Esophagus muscularis mucosa (tissue), 4 donors: ENCODE measurements at regions not wholly inside any gene's neighbourhood (a gene's known extent, or its start where the extent isn't known, plus 50 kb on each side); places are given as distances from the start of the nearest gene placed in this dataset.

Experiments used
- DNase-seq: peaks from one replicate; pipeline ENCODE4 v3.0.0-alpha.2; 2017; ENCODE audit errors: extremely low spot score
- H3K27ac ChIP-seq, 4 donors: fragments of 200-600 bp; sonication (generic); replicated peaks in 1 of 4; 1 replicate in 3 of 4; 2 replicates in 1 of 4; pipeline ENCODE4 v1.5.1; 2016 to 2019; ENCODE audit warnings: mild to moderate bottlenecking in 1 of 4
- H3K27me3 ChIP-seq, 4 donors: fragments of 200-600 bp; sonication (generic); one replicate each; pipeline versions ENCODE4 v1.5.1 to v1.6.0; 2016 to 2019
- H3K36me3 ChIP-seq, 4 donors: fragments of 200-600 bp; sonication (generic); one replicate each; pipeline ENCODE4 v1.5.1; 2016 to 2019
- H3K4me1 ChIP-seq, 4 donors: fragments of 200-600 bp; sonication (generic); one replicate each; pipeline ENCODE4 v1.5.1; 2016 to 2019
- H3K4me3 ChIP-seq, 4 donors: fragments of 200-600 bp; sonication (generic); 1 replicate in 2 of 4; 2 replicates in 2 of 4; pipeline ENCODE4 v1.5.1; 2016 to 2019; ENCODE audit warnings: mild to moderate bottlenecking in 4 of 4, moderate library complexity in 1 of 4
- H3K9me3 ChIP-seq, 4 donors: fragments of 200-600 bp; sonication (generic); 1 replicate in 3 of 4; 2 replicates in 1 of 4; pipeline ENCODE4 v1.5.1; 2016 to 2019
- CTCF ChIP-seq, 3 experiments: fragments of 200-600 bp in 2 of 3; fragments of 450-650 bp in 1 of 3; sonication (generic) in 2 of 3; IDR thresholded peaks; one replicate each; pipeline ENCODE4 v1.5.1; 2017 to 2019; ENCODE audit warnings: antibody characterized with exemption in 3 of 3, mild to moderate bottlenecking in 2 of 3, moderate library complexity in 1 of 3
- EP300 ChIP-seq: sonication (generic); formaldehyde crosslinking; IDR thresholded peaks from one replicate; pipeline ENCODE4 v1.6.1; 2017; ENCODE audit warnings: antibody characterized with exemption
- POLR2A ChIP-seq: fragments of 450-650 bp; IDR thresholded peaks from one replicate; pipeline ENCODE4 v1.6.1; 2017; ENCODE audit warnings: antibody characterized with exemption, moderate library complexity, mild to moderate bottlenecking, low read depth
- POLR2AphosphoS5 ChIP-seq, 2 donors: sonication (generic); formaldehyde crosslinking; IDR thresholded peaks; one replicate each; pipeline ENCODE4 v1.6.1; 2017; ENCODE audit warnings: antibody characterized with exemption in 2 of 2
- WGBS: methylation state at CpG from one replicate; pipeline ENCODE4 v1.1.5; 2018; 5-methylcytosine and 5-hydroxymethylcytosine counted together
- intact Hi-C: fragments of 100-400 bp; cut with DNase I; formaldehyde crosslinking; loops from one replicate; pipeline ENCODE4 v1.15.1; 2023

DNA sequence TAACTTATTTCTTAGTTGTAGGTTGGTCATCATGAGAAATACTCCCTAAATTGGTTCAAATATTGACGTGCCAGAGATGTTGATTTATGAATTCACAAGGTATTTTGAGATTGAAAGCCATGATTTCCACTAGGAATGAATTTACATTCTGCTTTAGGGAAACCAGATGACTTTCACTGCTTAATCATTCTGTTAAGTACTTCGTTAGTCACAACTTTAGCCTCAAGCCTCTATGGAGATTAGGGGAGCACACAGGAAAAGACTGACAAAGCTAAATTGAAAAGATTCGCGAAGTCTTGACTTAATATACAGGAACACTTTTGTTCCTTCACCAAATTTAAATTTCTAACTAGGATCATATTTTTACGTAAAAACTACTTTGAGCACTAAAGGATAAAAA, 250.4 kb upstream of the CACNA2D1 start:
- Histone ChIP-seq H3K36me3 (no peaks in the 10 kb centered on the region), H3K27me3 (no peaks in the 10 kb centered on the region), H3K4me1 (peaks cover 0 to 10% (median 0%) of the 10 kb centered on the region in 4 donors), H3K27ac (no peak overlapping the region), H3K4me3 (no peak overlapping the region), H3K9me3 (no peaks in the 10 kb centered on the region)
- no peak for DNase-seq
- 89% methylated on average over 5 of the region's 5 CpGs for WGBS
- TF ChIP-seq POLR2AphosphoS5 (IDR thresholded peaks at IDR 0.05): no peak
- intact Hi-C loops: no loop called here

DNA sequence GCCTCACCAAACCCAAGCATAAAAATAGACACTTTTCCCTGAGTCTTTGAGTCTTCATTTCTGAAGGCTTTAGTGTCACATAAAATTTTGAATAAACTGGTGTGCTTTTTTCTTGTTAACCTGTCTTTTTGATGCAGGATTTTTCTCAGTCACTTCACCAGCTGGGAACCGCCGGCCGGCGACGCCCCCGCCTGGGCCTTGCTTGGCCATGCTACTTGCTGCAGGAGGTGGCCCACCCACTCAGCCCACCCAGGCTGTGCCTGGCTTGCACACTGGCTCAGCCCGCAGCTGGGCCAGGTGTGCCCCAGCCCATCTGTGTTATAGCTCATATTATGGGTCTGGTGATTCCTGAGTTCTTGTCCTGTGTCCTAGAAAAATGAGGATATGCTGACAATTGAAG, 247.4 kb upstream of the CACNA2D1 start:
- no peaks in the 10 kb centered on the region for H3K9me3 ChIP-seq
- DNase-seq: no peak
- H3K36me3 ChIP-seq: no peaks in the 10 kb centered on the region
- intact Hi-C loops: no loop called here
- WGBS: 95% methylated on average over 7 of the region's 7 CpGs
- H3K4me1 ChIP-seq: no peaks in the 10 kb centered on the region
- TF ChIP-seq POLR2AphosphoS5 (IDR thresholded peaks at IDR 0.05): no peak
- TF ChIP-seq POLR2A: no peak
- TF ChIP-seq EP300: no peak
- TF ChIP-seq CTCF (IDR thresholded peaks at IDR 0.05): no peak
- no peaks in the 10 kb centered on the region for H3K27me3 ChIP-seq
- no peak overlapping the region for H3K4me3 ChIP-seq
- no peak overlapping the region for H3K27ac ChIP-seq

GRCh38 chr7:82685214-82685613, 241.6 kb upstream of the CACNA2D1 start:
- no peak for DNase-seq
- intact Hi-C loops: no loop called here
- no peak overlapping the region for H3K4me3 ChIP-seq
- no peaks in the 10 kb centered on the region for H3K36me3 ChIP-seq
- WGBS: 72% methylated on average over 1 of the region's 1 CpG
- TF ChIP-seq POLR2AphosphoS5 (IDR thresholded peaks at IDR 0.05) (no peak), EP300 (no peak), POLR2A (no peak), CTCF (IDR thresholded peaks at IDR 0.05) (no peak)
- no peaks in the 10 kb centered on the region for H3K9me3 ChIP-seq
- H3K4me1 ChIP-seq: no peaks in the 10 kb centered on the region
- no peak overlapping the region for H3K27ac ChIP-seq
- H3K27me3 ChIP-seq: no peaks in the 10 kb centered on the region

- no peaks in the 10 kb centered on the region for H3K36me3 ChIP-seq
- H3K4me1 ChIP-seq: peaks cover 0 to 6% (median 5%) of the 10 kb centered on the region in 4 donors
- H3K4me3 ChIP-seq: no peak overlapping the region
- intact Hi-C loops: no loop called here
- 59% methylated on average over 2 of the region's 2 CpGs for WGBS
- no peak for TF ChIP-seq POLR2AphosphoS5 (IDR thresholded peaks at IDR 0.05)
- TF ChIP-seq POLR2A: no peak
- TF ChIP-seq CTCF (IDR thresholded peaks at IDR 0.05): no peak
- TF ChIP-seq EP300: no peak
- H3K9me3 ChIP-seq: no peaks in the 10 kb centered on the region
- no peaks in the 10 kb centered on the region for H3K27me3 ChIP-seq
- no peak overlapping the region for H3K27ac ChIP-seq
- no peak for DNase-seq
Measured at GRCh38 chr7:82678716-82679115, 235.1 kb upstream of the CACNA2D1 start.

GRCh38 chr7:82678259-82678658, 234.7 kb upstream of the CACNA2D1 start:
- Histone ChIP-seq H3K36me3 (no peaks in the 10 kb centered on the region), H3K4me1 (peaks cover 0 to 6% (median 5%) of the 10 kb centered on the region in 4 donors), H3K27ac (no peak overlapping the region), H3K9me3 (no peaks in the 10 kb centered on the region), H3K27me3 (no peaks in the 10 kb centered on the region), H3K4me3 (no peak overlapping the region)
- intact Hi-C loops: no loop called here
- DNase-seq: no peak
- TF ChIP-seq POLR2AphosphoS5 (IDR thresholded peaks at IDR 0.05): no peak
- WGBS: 65% methylated on average over 6 of the region's 6 CpGs

DNA sequence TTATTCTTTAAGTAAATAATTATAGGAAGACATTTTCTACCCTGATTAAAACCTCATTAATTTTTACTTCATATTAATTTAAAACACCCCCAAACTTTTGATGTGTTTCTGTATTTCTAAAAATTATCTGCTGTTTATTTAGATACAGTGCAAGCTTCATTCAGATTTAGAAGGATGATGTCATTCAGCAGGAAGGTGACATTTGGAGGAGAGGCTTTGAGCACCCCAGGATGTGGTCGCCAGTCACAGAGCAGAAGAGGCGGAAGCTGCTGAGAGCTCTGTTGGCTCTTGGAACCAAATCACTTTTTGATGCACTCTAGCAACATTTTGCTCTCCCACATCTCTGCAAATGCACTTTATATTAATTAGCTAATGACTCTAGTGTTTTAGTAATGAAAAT, 233.9 kb upstream of the CACNA2D1 start:
- H3K27ac ChIP-seq: no peak overlapping the region
- H3K4me3 ChIP-seq: no peak overlapping the region
- 58% methylated on average over 2 of the region's 2 CpGs for WGBS
- intact Hi-C loops: no loop called here
- no peak for TF ChIP-seq EP300
- no peak for DNase-seq
- H3K27me3 ChIP-seq: no peaks in the 10 kb centered on the region
- H3K36me3 ChIP-seq: no peaks in the 10 kb centered on the region
- H3K9me3 ChIP-seq: no peaks in the 10 kb centered on the region
- peaks cover 0 to 6% (median 5%) of the 10 kb centered on the region in 4 donors for H3K4me1 ChIP-seq
